ENCODE measurements at regions not wholly inside any gene's neighbourhood (a gene's known extent, or its start where the extent isn't known, plus 50 kb on each side); places are given as distances from the start of the nearest gene placed in this dataset.

GRCh38 chr9:82161876-82162275, 173.3 kb downstream of the SPATA31D1 start:
- no peak for DNase-seq

DNA sequence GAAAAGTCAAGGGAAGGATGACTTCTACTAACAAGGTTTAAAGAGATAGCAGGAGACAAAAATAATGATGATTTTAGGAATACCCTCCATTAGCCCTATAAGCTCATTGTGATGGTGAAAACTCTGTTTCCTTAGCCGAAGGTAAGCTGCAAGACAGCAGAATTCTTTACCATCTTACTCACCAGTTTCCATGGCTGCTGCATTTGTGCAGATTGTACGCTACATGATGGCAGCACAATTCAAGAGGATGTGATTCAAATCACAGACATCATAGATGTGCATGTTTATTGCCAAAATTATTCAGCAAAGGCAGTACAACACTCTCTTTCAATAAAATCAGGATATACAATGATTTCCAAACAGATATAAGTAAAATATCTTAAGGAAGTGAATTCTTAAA, 175.6 kb downstream of the SPATA31D1 start:
- no peak for DNase-seq

- DNase-seq, result no peak
These were observed 178.7 kb downstream of the SPATA31D1 start for GRCh38 chr9:82167296-82167695.

- DNase-seq, result no peak
These were observed 180.0 kb downstream of the SPATA31D1 start for GRCh38 chr9:82168585-82168984.

DNA sequence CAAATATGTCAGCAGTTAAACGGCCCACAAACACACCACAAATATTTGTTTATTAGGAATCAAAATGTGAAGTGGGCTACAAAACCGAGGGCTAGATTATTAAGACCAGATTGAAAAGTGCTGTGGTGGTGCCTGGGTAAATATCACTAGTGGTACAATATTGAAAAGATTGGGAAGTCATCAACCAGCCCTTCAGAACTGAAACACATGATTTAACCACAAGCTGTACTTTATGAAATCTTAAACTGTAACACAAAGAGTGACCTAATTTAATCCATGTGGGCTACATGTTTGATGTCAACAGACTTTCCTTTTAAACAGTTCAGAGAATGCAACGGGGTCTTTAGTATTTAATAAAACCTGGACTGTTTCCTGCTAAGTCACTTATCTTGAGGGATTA, 182.3 kb downstream of the SPATA31D1 start:
- no peak for DNase-seq

DNA sequence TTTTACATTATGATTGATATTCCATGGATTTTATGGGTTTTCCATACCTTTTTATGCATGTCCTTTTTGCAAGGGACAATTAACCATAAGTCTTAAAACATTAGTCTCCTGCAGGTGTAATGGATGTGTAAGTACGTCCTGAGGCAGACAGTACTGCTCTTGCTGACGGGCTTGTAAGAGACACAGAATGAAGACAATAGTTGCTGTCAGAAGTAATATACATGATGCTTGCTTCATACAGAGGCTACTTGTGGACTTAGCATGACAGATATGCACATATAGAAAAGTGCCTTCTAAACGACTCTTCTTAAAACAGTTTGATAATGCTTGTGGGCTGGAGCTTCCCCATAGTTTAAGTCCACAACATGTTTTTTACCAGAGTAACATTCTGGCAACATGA, 182.7 kb downstream of the SPATA31D1 start:
- no peak for DNase-seq

GRCh38 chr9:82180711-82181110, 192.1 kb downstream of the SPATA31D1 start:
- no peak for DNase-seq

GRCh38 chr9:82183181-82183860, 194.7 kb downstream of the SPATA31D1 start:
- DNase-seq, result no peak

GRCh38 chr9:82184524-82184923, 196.0 kb downstream of the SPATA31D1 start:
- no peak for DNase-seq

DNA sequence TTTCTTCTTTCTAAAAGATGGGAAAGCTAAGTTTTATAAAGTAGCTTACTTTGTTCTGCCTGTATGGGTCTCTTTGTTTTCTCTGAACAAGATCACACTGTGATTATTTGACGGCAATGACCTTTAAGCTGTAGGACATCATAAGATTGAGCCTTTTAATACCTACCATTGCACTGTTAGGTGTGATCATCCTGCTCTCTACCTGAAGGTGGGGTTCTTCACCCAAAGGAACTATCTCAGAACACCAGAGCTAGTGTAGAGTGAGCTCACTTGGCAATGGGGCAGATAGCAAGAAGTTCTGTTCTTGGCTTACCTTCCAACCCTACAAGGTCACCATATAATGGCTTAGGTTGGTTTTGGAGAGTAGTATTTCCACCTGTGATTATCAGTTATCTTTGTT, 200.2 kb downstream of the SPATA31D1 start:
- DNase-seq, result no peak

GRCh38 chr9:82191082-82191770, 202.7 kb downstream of the SPATA31D1 start:
- no peak for DNase-seq

DNA sequence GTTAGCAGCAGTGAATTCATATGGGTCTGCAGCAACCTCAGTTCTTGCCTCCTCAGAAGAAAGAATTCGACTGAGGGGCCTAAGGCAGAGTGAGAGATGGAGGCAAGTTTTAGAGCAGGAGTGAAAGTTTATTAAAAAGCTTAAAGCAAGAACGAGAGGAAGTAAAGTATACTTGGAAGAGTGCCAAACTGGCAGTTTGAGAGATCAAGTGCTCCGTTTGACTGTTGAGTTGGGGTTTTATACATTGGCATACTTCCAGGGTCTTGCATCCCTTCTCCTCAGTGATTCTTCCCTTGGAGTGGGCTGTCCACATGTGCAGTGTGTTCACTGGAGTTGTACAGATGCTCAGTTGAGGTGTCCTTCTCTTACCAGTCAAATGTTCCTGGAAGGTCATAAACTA, 203.6 kb downstream of the SPATA31D1 start:
- no peak for DNase-seq

DNA sequence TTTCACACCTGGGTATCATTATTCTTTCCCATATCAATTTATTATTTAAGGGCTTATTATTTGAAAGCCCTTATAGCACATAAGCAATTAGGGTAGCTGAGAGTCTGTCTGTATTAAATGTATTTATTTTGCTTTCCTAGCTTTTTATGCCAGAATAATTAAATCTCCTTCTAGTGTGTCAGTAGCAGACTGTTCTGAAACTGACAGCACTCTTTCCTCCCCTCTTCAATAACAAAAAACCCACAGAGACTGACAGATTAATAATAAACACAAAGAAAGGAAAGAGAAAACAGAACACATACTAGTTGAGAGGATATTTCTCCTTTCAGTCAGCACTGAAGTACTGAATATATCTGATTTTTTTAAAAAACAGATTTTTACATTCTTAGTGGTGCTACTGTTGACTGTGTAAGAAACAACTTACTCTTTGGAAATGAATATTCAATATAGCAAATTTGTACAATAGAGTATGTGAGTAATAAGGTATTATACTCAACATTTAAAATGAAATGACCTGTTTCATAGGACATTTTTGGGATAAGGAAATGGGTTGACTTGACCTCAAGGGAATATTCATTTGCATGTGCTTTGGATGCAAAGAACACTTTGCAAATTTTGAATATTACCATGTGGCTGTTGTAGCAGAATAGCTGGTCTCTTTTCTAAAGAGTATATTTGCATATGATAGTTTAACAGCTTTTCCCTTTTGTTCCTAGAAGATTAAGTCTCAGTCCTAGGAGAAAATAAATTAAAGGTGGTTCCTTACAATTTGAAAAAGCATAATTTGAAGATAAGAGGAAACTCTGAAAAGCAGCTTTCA, 208.3 kb downstream of the SPATA31D1 start:
- no peak for DNase-seq

- no peak for DNase-seq
These were observed 212.6 kb downstream of the SPATA31D1 start for GRCh38 chr9:82201196-82201595.

- no peak for DNase-seq
These were observed 214.2 kb downstream of the SPATA31D1 start for GRCh38 chr9:82202808-82203207.

DNA sequence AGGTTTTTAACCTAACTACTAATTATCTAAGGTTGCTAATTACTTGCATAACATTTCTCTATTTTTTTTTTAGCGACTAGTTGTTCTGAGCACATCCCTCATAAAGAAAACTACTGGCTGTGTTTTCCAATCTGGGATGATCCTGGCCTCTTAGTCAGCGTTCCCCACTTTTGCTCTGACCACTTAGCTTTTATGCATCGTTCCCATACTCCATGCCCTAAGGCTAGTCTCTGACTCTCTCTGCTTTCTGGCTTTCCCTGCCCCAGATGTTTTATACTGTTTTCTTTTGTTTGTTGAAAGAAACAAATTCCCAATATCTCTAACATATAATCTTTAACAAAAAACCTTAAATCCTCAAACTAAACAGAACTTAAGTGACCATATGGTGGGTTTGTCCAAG, 217.9 kb downstream of the SPATA31D1 start:
- DNase-seq, result no peak

GRCh38 chr9:82206946-82207345, 218.4 kb downstream of the SPATA31D1 start:
- no peak for DNase-seq

DNA sequence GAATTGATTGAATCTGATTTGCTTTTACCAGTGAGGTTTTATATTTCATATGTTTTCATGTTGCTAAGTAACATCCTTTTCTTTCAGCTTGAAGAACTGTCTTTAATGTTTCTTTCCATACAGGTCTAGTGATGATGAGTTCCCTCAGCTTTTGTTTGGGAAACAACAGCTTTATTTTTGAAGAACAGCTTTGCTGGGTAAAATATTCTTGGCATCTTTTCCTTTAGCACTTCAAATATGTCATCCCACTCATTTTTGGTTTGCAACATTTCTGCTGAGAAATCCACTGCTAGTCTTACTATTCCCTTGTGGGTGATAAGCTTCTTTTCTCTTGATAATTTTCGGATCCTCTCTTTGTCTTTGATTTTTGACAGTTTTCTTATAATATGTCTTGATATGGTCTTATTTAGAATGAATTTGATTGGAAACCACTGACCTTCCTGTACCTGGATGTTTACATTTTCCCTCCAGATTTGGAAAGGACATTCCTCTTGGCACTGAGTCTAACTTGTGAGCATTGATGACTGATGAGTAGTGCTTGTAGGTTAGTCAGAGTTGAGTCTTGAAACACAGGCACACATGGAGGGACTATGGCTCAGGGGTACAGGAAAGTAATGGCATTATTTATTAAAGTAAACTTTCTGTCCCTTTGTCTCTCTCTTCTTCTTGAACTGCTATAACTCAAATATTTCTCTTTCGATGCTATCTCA, 220.3 kb downstream of the SPATA31D1 start:
- DNase-seq, result no peak

GRCh38 chr9:82209797-82210470, 221.4 kb downstream of the SPATA31D1 start:
- DNase-seq, result no peak

DNA sequence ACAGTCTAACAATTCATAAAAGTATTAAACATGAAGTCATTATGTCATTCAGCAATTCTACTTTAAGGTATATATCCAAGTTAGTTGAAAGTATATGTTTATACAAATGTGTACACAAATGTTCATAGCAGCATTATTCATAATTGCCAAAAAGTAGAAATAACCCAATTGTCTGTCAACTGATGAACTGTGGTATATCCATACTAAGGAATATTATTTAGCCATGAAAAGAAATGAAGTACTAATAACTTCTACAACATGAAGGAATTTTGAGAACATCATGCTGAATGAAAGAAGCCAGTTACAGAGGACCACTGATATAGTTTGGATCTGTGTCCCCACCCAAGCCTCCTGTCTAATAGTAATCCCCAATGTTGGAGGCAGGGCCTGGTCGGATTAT, 224.3 kb downstream of the SPATA31D1 start:
- DNase-seq, result no peak

GRCh38 chr9:82216435-82216834, 227.9 kb downstream of the SPATA31D1 start:
- no peak for DNase-seq

DNA sequence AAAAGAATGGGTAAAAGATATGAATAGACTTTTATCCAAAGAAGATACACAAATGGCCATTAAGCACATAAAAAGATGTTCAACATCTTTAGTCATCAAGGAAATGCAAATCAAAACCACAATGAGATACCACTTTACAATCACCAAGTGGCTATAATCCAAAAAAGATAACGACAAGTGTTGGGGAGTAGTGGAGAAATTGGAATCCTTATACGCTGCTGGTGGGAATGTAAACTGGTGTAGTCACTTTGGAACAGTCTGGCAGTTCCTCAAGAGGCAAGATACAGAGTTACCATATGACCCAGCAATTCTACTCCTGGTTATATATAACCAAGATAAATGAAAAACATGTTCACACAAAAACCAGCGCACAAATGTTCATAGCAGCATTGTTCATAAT, 234.9 kb downstream of the SPATA31D1 start:
- no peak for DNase-seq

DNA sequence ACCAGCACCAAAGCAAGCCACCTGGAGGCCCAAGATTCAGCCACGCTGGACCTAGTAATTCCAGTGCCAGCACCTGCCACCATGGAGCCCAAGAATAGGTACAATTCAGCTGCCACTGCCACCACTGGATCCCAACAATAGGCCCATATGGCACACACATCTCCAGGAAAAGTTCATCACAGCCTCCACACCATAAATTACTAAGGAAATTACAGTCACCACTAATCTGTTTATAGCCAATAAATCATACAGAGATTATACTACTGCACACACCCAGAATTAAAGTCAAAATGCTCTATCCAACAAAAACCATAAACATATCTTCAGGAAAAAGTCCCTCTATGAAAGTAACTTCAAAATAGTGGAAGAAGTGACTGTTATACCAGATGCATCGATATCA, 242.8 kb downstream of the SPATA31D1 start:
- DNase-seq, result no peak
